ENCODE measurements at regions not wholly inside any gene's neighbourhood (a gene's known extent, or its start where the extent isn't known, plus 50 kb on each side); places are given as distances from the start of the nearest gene placed in this dataset.

- TF ChIP-seq CBX3 (IDR thresholded peaks at IDR 0.05; ENCODE audit: low read depth): no peak
- TF ChIP-seq POLR2A (IDR thresholded peaks at IDR 0.05; ENCODE audit: borderline replicate concordance, extremely low read depth, insufficient read depth, insufficient read length): no peak
- no peak for TF ChIP-seq CTCF (IDR thresholded peaks at IDR 0.05 in 2 of 3, conservative IDR thresholded peaks at IDR 0.05 in 1 of 3; ENCODE audit: borderline replicate concordance in 1 of 3, insufficient read depth in 1 of 3, low read depth in 2 of 3, low read length in 2 of 3)
- TF ChIP-seq SRF (IDR thresholded peaks at IDR 0.05; ENCODE audit: low read depth): no peak
- no peak for TF ChIP-seq ZBTB33 (IDR thresholded peaks at IDR 0.05; ENCODE audit: extremely low read depth, insufficient replicate concordance, low read length)
- no peak for TF ChIP-seq MAX (IDR thresholded peaks at IDR 0.05)
- no peak for TF ChIP-seq EGR1 (IDR thresholded peaks at IDR 0.05; ENCODE audit: low read depth)
- no peak for TF ChIP-seq TCF7L2 (IDR thresholded peaks at IDR 0.05; ENCODE audit: borderline replicate concordance, extremely low read depth, insufficient read depth, insufficient read length)
- no peak for TF ChIP-seq CEBPB (IDR thresholded peaks at IDR 0.05; ENCODE audit: low read depth)
- no peak for TF ChIP-seq POLR2AphosphoS5 (IDR thresholded peaks at IDR 0.05; ENCODE audit: low read depth, low read length)
- no peak for TF ChIP-seq EZH2 (IDR thresholded peaks at IDR 0.05)
Measured at GRCh38 chr18:44452346-44452745, 228.3 kb upstream of the SETBP1 start.

Measured in HCT116 (cell line).